HEK293 (cell line): ENCODE measurements at regions not wholly inside any gene's neighbourhood (a gene's known extent, or its start where the extent isn't known, plus 50 kb on each side); places are given as distances from the start of the nearest gene placed in this dataset.

Experiments used
- CTCF ChIP-seq: fragments of 450-650 bp; formaldehyde crosslinking; IDR thresholded peaks from 2 replicates; pipeline ENCODE4 v1.5.1; 2016; ENCODE audit warnings: missing biosample characterization, missing genetic modification characterization
- MZF1 ChIP-seq: fragments of 450-650 bp; formaldehyde crosslinking; IDR thresholded peaks from 2 replicates; pipeline ENCODE4 v1.5.1; 2017; ENCODE audit warnings: missing biosample characterization, missing genetic modification characterization, borderline replicate concordance
- REST ChIP-seq: fragments of 450-650 bp; formaldehyde crosslinking; IDR thresholded peaks from 2 replicates; pipeline ENCODE4 v1.5.1; 2016; ENCODE audit warnings: missing biosample characterization, missing genetic modification characterization
- ZBTB49 ChIP-seq: fragments of 450-650 bp; formaldehyde crosslinking; IDR thresholded peaks from 2 replicates; pipeline ENCODE4 v1.5.1; 2016; ENCODE audit warnings: missing biosample characterization, missing genetic modification characterization, low read depth
- ZNF112 ChIP-seq: fragments of 450-650 bp; formaldehyde crosslinking; IDR thresholded peaks from 2 replicates; pipeline ENCODE4 v1.5.0; 2017; ENCODE audit warnings: missing biosample characterization, missing genetic modification characterization
- ZNF146 ChIP-seq: fragments of 450-650 bp; formaldehyde crosslinking; IDR thresholded peaks from 2 replicates; pipeline ENCODE4 v1.5.1; 2016; ENCODE audit warnings: missing biosample characterization, missing genetic modification characterization
- ZNF629 ChIP-seq: fragments of 450-650 bp; formaldehyde crosslinking; IDR thresholded peaks from 2 replicates; pipeline ENCODE4 v1.5.1; 2017; ENCODE audit warnings: missing biosample characterization, missing genetic modification characterization

- TF ChIP-seq CTCF (tag by site-specific recombination), result no peak
- TF ChIP-seq ZNF629 (tag by site-specific recombination), result no peak
- no peak for TF ChIP-seq ZBTB49
- TF ChIP-seq ZNF146 (tag by site-specific recombination), result no peak
- no peak for TF ChIP-seq MZF1 (tag by site-specific recombination)
- no peak for TF ChIP-seq REST (tag by site-specific recombination)
- no peak for TF ChIP-seq ZNF112
These were observed 590.9 kb upstream of the ANKRD30A start for GRCh38 chr10:36534471-36535002.
